DMS 273 (cell line): ENCODE measurements at regions not wholly inside any gene's neighbourhood (a gene's known extent, or its start where the extent isn't known, plus 50 kb on each side); places are given as distances from the start of the nearest gene placed in this dataset.
"Not testable (repeated sequence)": the region's sequence is repeated elsewhere in the genome, so short reads cannot be mapped to it uniquely, and the experiment has no call there.

Source experiments
- DNase-seq: peaks from one replicate; lab custom pipeline; 2025; ENCODE audit not compliant: unreplicated experiment; lab: John Stamatoyannopoulos, UW

- DNase-seq, result no peak
Measured at GRCh38 chr14:56419750-56420149, 159.8 kb upstream of the TMEM260 start.

- no peak for DNase-seq
Measured at GRCh38 chr14:56422221-56422620, 157.4 kb upstream of the TMEM260 start.

GRCh38 chr14:56422703-56423213 lies 156.8 kb upstream of the TMEM260 start:
- peak; percentile 92 for DNase-seq

GRCh38 chr14:56423544-56423943 lies 156.1 kb upstream of the TMEM260 start:
- DNase-seq, result no peak

GRCh38 chr14:56431013-56431412 lies 148.6 kb upstream of the TMEM260 start:
- no peak for DNase-seq

GRCh38 chr14:56449670-56450213 lies 129.9 kb upstream of the TMEM260 start:
- no peak for DNase-seq

- DNase-seq, result no peak
Measured at GRCh38 chr14:56452940-56453339, 126.7 kb upstream of the TMEM260 start.

- not testable (repeated sequence) for DNase-seq
Measured at GRCh38 chr14:56454680-56455079, 124.9 kb upstream of the TMEM260 start.

GRCh38 chr14:56460469-56460868 lies 119.1 kb upstream of the TMEM260 start:
- no peak for DNase-seq

- DNase-seq, result peak; percentile 45
Measured at GRCh38 chr14:56461276-56462275, 118.0 kb upstream of the TMEM260 start.

GRCh38 chr14:56463271-56463890 lies 116.2 kb upstream of the TMEM260 start:
- no peak for DNase-seq

GRCh38 chr14:56471056-56471455 lies 108.5 kb upstream of the TMEM260 start:
- no peak for DNase-seq

GRCh38 chr14:56474419-56475022 lies 105.1 kb upstream of the TMEM260 start:
- DNase-seq, result peak; percentile 79

- DNase-seq, result peak; percentile 62
Measured at GRCh38 chr14:56482310-56482911, 97.2 kb upstream of the TMEM260 start.

GRCh38 chr14:56487090-56487667 lies 92.4 kb upstream of the TMEM260 start:
- DNase-seq, result peak; percentile 60

GRCh38 chr14:56487761-56488160 lies 91.8 kb upstream of the TMEM260 start:
- no peak for DNase-seq

- DNase-seq, result no peak
Measured at GRCh38 chr14:56488306-56488705, 91.3 kb upstream of the TMEM260 start.

GRCh38 chr14:56490379-56490778 lies 89.2 kb upstream of the TMEM260 start:
- DNase-seq, result peak; percentile 78

- DNase-seq, result peak; percentile 90
Measured at GRCh38 chr14:56491299-56492285, 88.0 kb upstream of the TMEM260 start.
